GM19463 (cell line): ENCODE measurements at regions not wholly inside any gene's neighbourhood (a gene's known extent, or its start where the extent isn't known, plus 50 kb on each side); places are given as distances from the start of the nearest gene placed in this dataset.
"Not testable (repeated sequence)": the region's sequence is repeated elsewhere in the genome, so short reads cannot be mapped to it uniquely, and the experiment has no call there.

Source experiments
- ATAC-seq: cut with Tn5 transposase; IDR thresholded peaks from one replicate; pipeline ENCODE4 v1.9.1; 2021; ENCODE audit warnings: mild to moderate bottlenecking, moderate library complexity; ENCODE audit not compliant: unreplicated experiment

GRCh38 chr2:65751408-65751807, 319.0 kb upstream of the SPRED2 start:
- ATAC-seq, result no peak

- ATAC-seq, result no peak
Observed at GRCh38 chr2:65749545-65749944, 317.1 kb upstream of the SPRED2 start.

GRCh38 chr2:65747875-65748274, 315.5 kb upstream of the SPRED2 start:
- ATAC-seq, result not testable (repeated sequence)

GRCh38 chr2:65746931-65747675, 314.7 kb upstream of the SPRED2 start:
- ATAC-seq, result no peak

GRCh38 chr2:65744477-65745200, 312.2 kb upstream of the SPRED2 start:
- no peak for ATAC-seq

- no peak for ATAC-seq
Observed at GRCh38 chr2:65742977-65743376, 310.6 kb upstream of the SPRED2 start.

GRCh38 chr2:65739927-65740326, 307.5 kb upstream of the SPRED2 start:
- no peak for ATAC-seq

- ATAC-seq, result no peak
Observed at GRCh38 chr2:65737452-65738011, 305.1 kb upstream of the SPRED2 start.

- no peak for ATAC-seq
Observed at GRCh38 chr2:65731476-65731875, 299.1 kb upstream of the SPRED2 start.

- ATAC-seq, result no peak
Observed at GRCh38 chr2:65730186-65730585, 297.8 kb upstream of the SPRED2 start.

GRCh38 chr2:65729246-65729645, 296.8 kb upstream of the SPRED2 start:
- no peak for ATAC-seq

GRCh38 chr2:65728477-65729180, 296.2 kb upstream of the SPRED2 start:
- no peak for ATAC-seq

GRCh38 chr2:65727816-65728215, 295.4 kb upstream of the SPRED2 start:
- ATAC-seq, result no peak

GRCh38 chr2:65727381-65727780, 295.0 kb upstream of the SPRED2 start:
- no peak for ATAC-seq

GRCh38 chr2:65724752-65725151, 292.4 kb upstream of the SPRED2 start:
- ATAC-seq, result no peak

GRCh38 chr2:65724336-65724735, 291.9 kb upstream of the SPRED2 start:
- ATAC-seq, result no peak

GRCh38 chr2:65722028-65722778, 289.8 kb upstream of the SPRED2 start:
- ATAC-seq, result no peak

GRCh38 chr2:65716698-65717097, 284.3 kb upstream of the SPRED2 start:
- no peak for ATAC-seq

- ATAC-seq, result no peak
Observed at GRCh38 chr2:65715323-65715722, 282.9 kb upstream of the SPRED2 start.

GRCh38 chr2:65714866-65715265, 282.5 kb upstream of the SPRED2 start:
- ATAC-seq, result no peak

GRCh38 chr2:65711863-65712262, 279.5 kb upstream of the SPRED2 start:
- no peak for ATAC-seq
